NCI-H1417 (cell line): ENCODE measurements at regions not wholly inside any gene's neighbourhood (a gene's known extent, or its start where the extent isn't known, plus 50 kb on each side); places are given as distances from the start of the nearest gene placed in this dataset.
"Not testable (repeated sequence)": the region's sequence is repeated elsewhere in the genome, so short reads cannot be mapped to it uniquely, and the experiment has no call there.

Experiments
- DNase-seq, 3 experiments: peaks; one replicate each; lab custom pipeline; 2025; lab: John Stamatoyannopoulos, UW

GRCh38 chr2:126952216-126952615, 53.5 kb downstream of the TEX51 start:
- DNase-seq = no peak

- peak in 2 of 3 experiments; percentile 4 to 17 for DNase-seq
Measured at GRCh38 chr2:126953483-126953882, 54.8 kb downstream of the TEX51 start.

GRCh38 chr2:126954831-126955230, 56.1 kb downstream of the TEX51 start:
- DNase-seq = no peak

GRCh38 chr2:126956773-126957172, 58.1 kb downstream of the TEX51 start:
- not testable (repeated sequence) for DNase-seq

GRCh38 chr2:126963390-126963789, 64.7 kb downstream of the TEX51 start:
- no peak for DNase-seq

- DNase-seq = no peak
Measured at GRCh38 chr2:126966601-126967000, 67.9 kb downstream of the TEX51 start.

- peak in 1 of 3 experiments; percentile 75 for DNase-seq
Measured at GRCh38 chr2:126970583-126970982, 71.9 kb downstream of the TEX51 start.

- DNase-seq = no peak
Measured at GRCh38 chr2:126971162-126971480, 72.4 kb downstream of the TEX51 start.

- peak; percentile 30 to 64 (median 56) for DNase-seq
Measured at GRCh38 chr2:126971481-126972278, 73.0 kb downstream of the TEX51 start.

- DNase-seq = no peak
Measured at GRCh38 chr2:126972279-126972626, 73.6 kb downstream of the TEX51 start.

GRCh38 chr2:126973745-126974144, 75.1 kb downstream of the TEX51 start:
- DNase-seq = no peak

- no peak for DNase-seq
Measured at GRCh38 chr2:126975671-126976655, 77.3 kb downstream of the TEX51 start.

GRCh38 chr2:126976721-126977328, 78.1 kb downstream of the TEX51 start:
- no peak for DNase-seq

- no peak for DNase-seq
Measured at GRCh38 chr2:126978333-126978732, 79.6 kb downstream of the TEX51 start.

GRCh38 chr2:126979039-126980003, 80.6 kb downstream of the TEX51 start:
- no peak for DNase-seq

- DNase-seq = no peak
Measured at GRCh38 chr2:126981476-126981875, 82.8 kb downstream of the TEX51 start.

GRCh38 chr2:126982935-126983334, 84.2 kb downstream of the TEX51 start:
- DNase-seq = no peak

- no peak for DNase-seq
Measured at GRCh38 chr2:126986631-126987187, 88.0 kb downstream of the TEX51 start.

- no peak for DNase-seq
Measured at GRCh38 chr2:126988482-126988881, 89.8 kb downstream of the TEX51 start.

- not testable (repeated sequence) for DNase-seq
Measured at GRCh38 chr2:126989064-126989463, 90.4 kb downstream of the TEX51 start.

GRCh38 chr2:126990200-126990599, 91.5 kb downstream of the TEX51 start:
- no peak for DNase-seq
